CD1c-positive myeloid dendritic cell (primary cell): ENCODE measurements at regions not wholly inside any gene's neighbourhood (a gene's known extent, or its start where the extent isn't known, plus 50 kb on each side); places are given as distances from the start of the nearest gene placed in this dataset.
"Not testable (repeated sequence)": the region's sequence is repeated elsewhere in the genome, so short reads cannot be mapped to it uniquely, and the experiment has no call there.

ENCODE experiments used
- DNase-seq: peaks from one replicate; pipeline ENCODE4 v3.0.0-alpha.2; 2016; ENCODE audit errors: extremely low spot score

- no peak for DNase-seq
Measured at GRCh38 chr5:113721171-113721570, 207.7 kb downstream of the YTHDC2 start.

GRCh38 chr5:113723021-113723420 lies 209.5 kb downstream of the YTHDC2 start:
- DNase-seq: no peak

GRCh38 chr5:113735751-113736150 lies 222.3 kb downstream of the YTHDC2 start:
- DNase-seq: no peak

- DNase-seq: no peak
Measured at GRCh38 chr5:113742176-113742575, 228.7 kb downstream of the YTHDC2 start.

- no peak for DNase-seq
Measured at GRCh38 chr5:113742639-113743038, 229.1 kb downstream of the YTHDC2 start.

- DNase-seq: no peak
Measured at GRCh38 chr5:113748403-113748802, 234.9 kb downstream of the YTHDC2 start.

- no peak for DNase-seq
Measured at GRCh38 chr5:113749334-113749733, 235.8 kb downstream of the YTHDC2 start.

- not testable (repeated sequence) for DNase-seq
Measured at GRCh38 chr5:113753182-113753581, 239.7 kb downstream of the YTHDC2 start.

GRCh38 chr5:113755516-113755915 lies 242.0 kb downstream of the YTHDC2 start:
- DNase-seq: no peak

GRCh38 chr5:113757508-113757907 lies 244.0 kb downstream of the YTHDC2 start:
- no peak for DNase-seq

- DNase-seq: no peak
Measured at GRCh38 chr5:113759505-113759904, 246.0 kb downstream of the YTHDC2 start.

- DNase-seq: no peak
Measured at GRCh38 chr5:113760486-113760885, 247.0 kb downstream of the YTHDC2 start.

- DNase-seq: no peak
Measured at GRCh38 chr5:113761594-113761993, 248.1 kb downstream of the YTHDC2 start.

- no peak for DNase-seq
Measured at GRCh38 chr5:113764382-113764781, 250.9 kb downstream of the YTHDC2 start.

GRCh38 chr5:113766827-113767226 lies 253.3 kb downstream of the YTHDC2 start:
- DNase-seq: not testable (repeated sequence)

GRCh38 chr5:113770648-113771047 lies 257.2 kb downstream of the YTHDC2 start:
- DNase-seq: no peak

- DNase-seq: no peak
Measured at GRCh38 chr5:113771483-113771882, 258.0 kb downstream of the YTHDC2 start.

- DNase-seq: no peak
Measured at GRCh38 chr5:113776168-113776567, 262.7 kb downstream of the YTHDC2 start.

- no peak for DNase-seq
Measured at GRCh38 chr5:113776832-113777525, 263.5 kb downstream of the YTHDC2 start.

GRCh38 chr5:113778147-113778546 lies 264.7 kb downstream of the YTHDC2 start:
- DNase-seq: no peak

- DNase-seq: no peak
Measured at GRCh38 chr5:113788141-113788655, 274.7 kb downstream of the YTHDC2 start.

GRCh38 chr5:113789769-113790168 lies 276.3 kb downstream of the YTHDC2 start:
- no peak for DNase-seq

GRCh38 chr5:113792806-113793205 lies 279.3 kb downstream of the YTHDC2 start:
- DNase-seq: no peak

- DNase-seq: no peak
Measured at GRCh38 chr5:113794981-113795380, 281.5 kb downstream of the YTHDC2 start.
